NCI-H146 treated with DMSO at 0.1 percent for 48 hours (cell line): ENCODE measurements at regions not wholly inside any gene's neighbourhood (a gene's known extent, or its start where the extent isn't known, plus 50 kb on each side); places are given as distances from the start of the nearest gene placed in this dataset.

Experiments used
- DNase-seq: peaks from one replicate; lab custom pipeline; 2025; ENCODE audit not compliant: unreplicated experiment; lab: John Stamatoyannopoulos, UW

DNA sequence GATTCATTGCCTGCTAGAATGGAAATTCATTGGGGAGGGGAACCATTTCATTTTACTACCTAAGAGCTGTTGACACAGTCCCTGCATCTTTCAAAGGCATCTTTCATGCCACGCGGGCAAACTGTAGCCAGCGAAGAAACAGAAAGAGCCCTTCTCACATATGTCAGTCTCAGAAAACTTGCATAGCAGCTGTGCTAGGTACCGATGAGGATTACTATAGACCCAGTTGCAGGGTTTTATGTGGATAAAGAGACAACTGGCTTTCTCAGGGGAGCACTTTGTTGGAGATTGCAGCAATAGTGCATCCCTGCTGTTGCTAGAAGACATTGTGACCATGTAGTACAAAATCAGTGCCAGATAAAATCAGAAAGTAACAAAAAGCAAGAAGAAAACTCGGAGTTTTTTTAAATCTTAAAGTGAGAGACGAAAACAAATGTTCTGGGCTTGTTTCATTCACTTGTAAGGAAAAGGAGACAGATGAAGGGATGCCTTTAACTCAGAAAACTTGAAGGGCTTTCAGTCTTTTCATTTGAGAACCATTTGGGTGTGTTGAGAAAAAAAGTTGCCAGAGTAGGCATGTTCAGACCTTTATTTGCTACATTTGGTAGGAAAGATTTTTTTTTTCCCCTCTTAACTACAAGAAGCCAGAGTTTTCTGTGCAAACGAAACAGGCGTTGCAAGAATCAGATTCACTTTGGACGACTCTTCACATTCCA, 804.1 kb downstream of the USP25 start:
- DNase-seq = no peak

DNA sequence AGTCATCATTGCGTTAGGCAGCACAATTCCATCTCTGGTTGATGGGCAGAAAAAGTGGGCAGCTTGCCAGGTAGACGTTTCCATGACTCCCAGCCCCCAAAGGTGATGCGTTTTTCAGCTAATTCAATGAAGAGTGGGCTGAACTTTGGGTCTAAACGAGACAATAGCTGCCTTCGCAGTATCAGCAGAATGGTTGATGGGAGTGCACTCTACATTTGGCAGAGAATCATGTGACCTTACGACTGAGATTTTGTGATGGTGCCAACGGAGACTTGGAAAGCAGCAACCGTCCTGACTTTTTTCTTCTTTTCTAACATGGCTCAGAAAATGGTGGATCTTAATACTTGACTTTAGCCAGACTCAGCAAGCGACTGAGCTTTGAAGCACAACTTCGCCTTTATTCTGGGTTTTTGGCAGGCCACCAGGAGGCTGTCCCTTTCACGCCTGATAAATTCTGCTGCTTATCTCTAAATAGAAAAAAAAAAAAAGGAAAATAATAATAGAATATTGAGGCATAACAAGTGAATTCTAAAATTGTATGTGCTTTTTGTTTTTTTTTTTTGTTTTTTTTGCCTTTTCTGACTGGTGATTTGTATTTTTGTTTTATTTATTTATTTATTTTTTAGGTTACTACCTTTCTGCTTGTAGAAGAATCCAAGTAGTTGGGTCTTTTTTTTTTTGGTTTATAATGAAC, 804.8 kb downstream of the USP25 start:
- no peak for DNase-seq

DNA sequence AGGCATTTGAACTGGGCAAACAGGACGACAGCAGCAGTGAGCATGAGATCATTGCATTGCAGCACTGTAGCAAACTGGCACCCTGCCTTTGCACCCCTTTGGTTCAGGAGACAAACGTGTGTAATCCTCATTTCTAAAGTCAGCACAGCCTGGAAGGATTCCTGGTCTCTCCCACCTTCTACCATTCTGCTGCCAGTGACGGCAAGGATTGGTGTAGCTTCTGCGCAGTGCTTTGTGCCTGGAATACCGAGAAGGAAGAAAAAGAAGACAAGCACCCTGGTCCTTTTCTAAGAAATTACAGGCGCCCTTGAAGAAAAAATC, 805.3 kb downstream of the USP25 start:
- no peak for DNase-seq

- no peak for DNase-seq
Measured at GRCh38 chr21:16535626-16536025, 805.8 kb downstream of the USP25 start.

DNA sequence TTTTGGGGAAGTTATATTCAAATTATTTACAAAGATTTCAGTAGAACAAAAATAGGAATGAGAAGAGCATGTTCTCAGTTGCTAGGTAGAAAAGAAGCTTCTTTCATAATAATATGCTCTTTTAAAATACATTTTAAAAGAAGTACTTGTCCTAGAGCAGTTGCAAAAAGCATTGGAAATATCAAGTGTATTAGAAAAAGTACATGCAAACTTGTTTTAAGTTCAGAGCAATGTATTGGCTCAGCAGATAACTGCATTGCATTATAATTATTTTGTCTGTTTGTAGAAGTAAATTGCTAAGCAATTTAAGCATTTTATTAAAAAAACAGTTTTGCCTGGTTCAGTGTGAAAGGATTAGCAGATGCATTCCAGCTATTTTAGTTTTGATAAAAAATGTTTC, 806.4 kb downstream of the USP25 start:
- DNase-seq = no peak

DNA sequence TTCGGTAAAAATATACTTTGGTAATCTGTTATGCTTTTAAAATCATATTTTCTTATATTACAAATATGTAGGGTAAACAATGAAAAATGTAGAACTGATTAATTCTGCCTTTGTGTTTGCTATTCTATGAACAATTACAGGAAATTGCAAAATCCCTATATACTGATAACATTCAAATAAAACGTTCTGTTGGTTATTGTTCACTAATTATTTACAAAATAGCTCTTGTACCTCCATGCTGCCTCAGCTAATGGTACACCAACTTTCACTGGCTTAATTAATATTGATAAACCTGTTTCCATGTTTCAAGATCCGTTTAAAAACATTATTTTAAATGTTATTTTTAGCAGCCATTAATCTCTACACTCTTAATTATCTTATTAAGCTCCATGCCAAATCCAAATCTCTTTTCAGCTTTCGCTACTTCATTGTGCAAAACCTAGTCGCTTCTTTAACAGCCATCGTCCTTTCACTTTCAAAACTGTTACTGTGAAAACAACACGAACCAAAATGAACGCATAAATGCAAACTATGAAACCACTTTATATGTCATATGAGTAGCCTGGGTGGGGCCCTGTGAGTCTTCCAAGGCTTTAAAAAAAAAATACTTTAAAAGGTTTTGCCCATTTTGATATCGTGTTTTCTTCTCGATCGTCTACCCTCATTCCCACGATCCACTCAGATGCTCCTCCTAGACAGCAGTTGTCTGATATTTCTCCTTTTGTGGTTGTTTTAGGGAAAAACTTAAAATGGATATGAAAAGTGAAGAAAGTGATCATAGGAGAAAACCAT, 807.1 kb downstream of the USP25 start:
- DNase-seq = no peak

- no peak for DNase-seq
Measured at GRCh38 chr21:16537501-16537900, 807.7 kb downstream of the USP25 start.

GRCh38 chr21:16538405-16538804, 808.6 kb downstream of the USP25 start:
- DNase-seq = no peak

DNA sequence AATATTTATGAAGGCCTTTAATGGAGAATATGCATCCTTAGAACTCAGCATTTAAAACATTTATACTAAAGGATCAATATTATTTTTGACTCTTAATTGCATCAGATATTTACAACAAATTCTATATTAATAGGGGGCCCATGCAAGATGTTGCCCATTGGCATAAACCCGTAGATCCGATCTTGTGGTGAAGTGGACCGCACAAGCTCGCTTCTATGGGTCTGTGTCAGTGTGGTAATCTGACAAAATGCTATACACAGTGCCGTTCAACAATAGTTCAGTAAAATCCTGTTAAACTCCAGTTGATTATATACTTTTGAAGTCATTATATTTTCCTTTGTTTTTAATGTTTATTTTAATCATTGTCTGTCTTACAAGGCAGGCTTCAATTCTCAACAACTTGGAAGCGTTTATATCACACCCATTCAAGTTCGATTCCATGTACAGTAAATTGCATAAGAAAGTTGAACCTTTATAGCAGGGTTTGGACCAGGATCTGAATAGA, 809.2 kb downstream of the USP25 start:
- DNase-seq = no peak

GRCh38 chr21:16540966-16541727, 811.4 kb downstream of the USP25 start:
- DNase-seq = no peak

DNA sequence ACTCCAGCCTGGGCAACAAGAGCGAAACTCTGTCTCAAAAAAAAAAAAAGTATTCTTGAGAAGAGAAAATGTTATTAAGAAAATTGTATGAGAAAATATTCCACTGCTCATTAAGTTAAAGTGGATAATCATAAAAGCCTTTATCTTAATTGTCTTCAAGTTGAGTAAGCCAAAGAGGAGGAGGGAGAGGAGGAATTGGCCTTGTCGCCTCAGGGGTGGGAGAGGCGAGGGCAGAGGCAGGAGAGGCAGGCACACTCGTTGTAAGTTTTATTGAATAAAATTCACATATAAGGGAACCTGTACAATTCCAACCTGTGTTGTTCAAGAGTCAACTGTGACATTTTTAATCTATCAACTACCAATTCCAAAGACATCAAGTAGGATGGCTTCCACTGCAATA, 820.3 kb downstream of the USP25 start:
- no peak for DNase-seq

DNA sequence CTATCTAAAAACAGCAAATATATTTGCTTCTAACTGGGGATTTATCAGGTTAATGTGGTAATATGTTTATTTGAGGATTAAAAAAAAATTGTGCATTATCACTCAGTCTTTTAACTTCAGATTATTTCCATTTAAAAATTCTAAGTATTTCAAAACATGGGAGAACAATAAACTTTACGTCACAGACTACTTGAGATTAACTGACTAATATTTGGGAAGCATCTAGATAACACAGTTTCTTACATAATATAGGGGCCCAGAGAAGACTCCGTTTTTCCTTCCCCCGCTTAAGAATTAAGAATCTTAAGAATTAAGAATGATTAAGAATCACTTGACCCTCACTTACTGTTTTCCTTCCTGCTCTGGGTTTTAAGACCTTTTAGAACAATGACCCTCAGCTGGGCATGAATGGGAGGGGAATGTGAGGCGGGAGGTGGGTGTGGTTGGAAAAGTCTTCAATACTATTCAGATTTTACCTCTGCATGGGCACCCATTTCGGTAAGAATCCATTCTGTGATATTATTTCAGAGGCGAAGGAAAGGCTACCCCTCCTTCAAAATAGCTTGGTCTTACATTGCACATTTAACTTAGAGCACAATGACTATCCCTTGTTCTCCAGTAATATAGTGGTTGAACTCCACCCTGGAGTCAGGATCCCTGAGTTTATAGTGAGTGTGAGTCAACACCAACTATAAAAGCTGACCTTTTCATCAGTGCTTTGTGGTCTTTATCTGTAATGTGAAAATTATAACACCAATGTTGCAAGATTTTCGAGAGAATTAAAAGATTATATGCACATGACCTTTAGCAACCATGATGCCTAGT, 821.3 kb downstream of the USP25 start:
- no peak for DNase-seq

DNA sequence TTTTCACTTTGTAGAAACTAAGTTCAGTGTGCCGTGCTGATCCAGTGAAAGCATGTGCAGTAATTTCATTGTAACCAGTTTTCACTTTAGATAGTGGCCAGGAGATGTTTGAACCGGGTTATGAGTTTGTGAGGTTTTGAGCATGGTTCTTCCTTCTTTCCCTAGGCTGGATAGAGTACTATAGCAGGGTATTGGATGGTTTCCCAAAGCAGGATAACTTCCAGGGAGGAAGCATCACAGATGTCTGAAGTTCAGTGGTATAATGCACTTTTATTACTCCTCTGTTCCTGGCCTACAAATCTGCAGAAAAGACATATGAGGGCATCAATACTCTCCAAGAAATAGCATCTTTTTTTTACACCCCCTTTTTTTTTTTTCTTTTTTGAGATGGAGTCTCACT, 823.1 kb downstream of the USP25 start:
- no peak for DNase-seq

DNA sequence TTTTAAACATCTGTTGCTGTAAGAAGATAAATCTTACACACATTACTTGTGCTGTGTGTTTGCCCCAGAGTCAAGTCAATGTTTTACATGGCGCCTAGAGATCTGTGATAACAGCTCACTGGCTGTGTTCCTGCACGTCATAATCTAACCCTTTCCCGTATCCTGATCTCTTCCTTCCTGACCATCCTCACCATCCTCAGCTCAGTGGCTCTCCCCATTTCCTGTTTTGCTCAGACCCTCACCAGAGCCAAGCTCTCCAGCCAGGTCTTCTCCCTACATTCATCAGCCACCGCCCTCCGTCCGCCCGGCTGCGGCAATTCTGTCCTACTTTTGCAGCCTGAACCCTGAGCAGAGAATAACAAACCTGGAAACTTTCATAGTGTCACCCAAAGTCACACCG, 824.7 kb downstream of the USP25 start:
- no peak for DNase-seq

GRCh38 chr21:16563116-16563515, 833.3 kb downstream of the USP25 start:
- DNase-seq = no peak

GRCh38 chr21:16563795-16564194, 834.0 kb downstream of the USP25 start:
- no peak for DNase-seq

- no peak for DNase-seq
Measured at GRCh38 chr21:16568244-16568643, 838.5 kb downstream of the USP25 start.

DNA sequence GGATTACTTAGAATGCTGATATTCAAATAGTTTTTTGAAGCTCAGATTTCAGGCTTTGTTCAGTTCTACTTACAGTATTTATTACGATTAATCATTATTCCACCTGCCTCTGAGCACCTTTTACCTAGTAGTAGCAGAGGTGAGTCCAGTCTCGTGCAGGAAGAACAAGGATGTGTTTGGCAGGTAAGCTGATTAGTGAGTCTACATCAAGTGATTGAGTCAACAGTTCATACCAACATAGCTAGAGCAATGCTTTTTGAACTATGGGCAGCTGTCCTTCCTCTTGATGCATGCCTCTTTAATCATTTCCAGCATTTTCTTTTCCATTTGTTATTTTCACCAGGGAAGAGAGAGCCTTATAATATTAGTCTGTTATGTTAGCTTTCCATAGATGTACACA, 838.9 kb downstream of the USP25 start:
- DNase-seq = no peak

DNA sequence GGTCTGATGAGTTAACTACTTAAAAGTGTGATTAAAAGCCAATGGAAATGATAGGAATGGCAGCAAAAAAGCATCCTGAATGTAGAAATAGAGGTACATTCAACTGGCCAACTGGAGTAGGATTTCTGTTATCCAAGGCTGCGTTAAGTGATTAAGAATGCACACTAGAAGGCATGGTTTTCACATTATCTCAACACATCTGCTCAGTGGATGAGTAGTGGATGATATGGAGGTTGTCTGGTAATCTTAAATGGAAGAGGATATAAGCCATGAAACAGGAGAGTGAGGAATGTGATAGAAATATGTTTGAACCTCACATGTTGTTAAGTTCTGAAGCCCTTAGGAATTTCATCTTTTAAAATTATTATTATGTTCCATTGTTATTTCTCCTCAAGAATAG, 839.9 kb downstream of the USP25 start:
- no peak for DNase-seq

DNA sequence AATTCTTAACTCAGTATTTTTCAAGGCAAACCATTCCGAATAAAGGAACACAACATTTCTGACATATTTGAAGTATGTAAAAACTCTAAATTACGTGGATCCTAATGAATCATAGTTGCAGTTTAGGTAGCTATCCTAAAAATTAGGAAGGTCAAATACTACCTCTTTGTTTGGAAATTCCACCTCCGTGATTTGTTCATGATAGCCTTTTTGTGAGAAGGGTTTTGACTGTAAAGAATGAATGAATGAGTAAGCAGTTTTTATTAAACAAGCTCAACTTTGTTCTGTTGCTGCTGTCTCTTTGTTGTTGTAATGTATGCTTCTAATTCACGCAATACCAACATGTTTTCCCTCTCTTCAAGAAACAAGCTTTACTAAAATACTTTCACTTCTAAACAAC, 840.4 kb downstream of the USP25 start:
- no peak for DNase-seq
